HEK293 (cell line): ENCODE measurements at regions not wholly inside any gene's neighbourhood (a gene's known extent, or its start where the extent isn't known, plus 50 kb on each side); places are given as distances from the start of the nearest gene placed in this dataset.

Experiments
- ZSCAN30 ChIP-seq: fragments of 450-650 bp; IDR thresholded peaks from 2 replicates; pipeline ENCODE4 v1.5.1; 2018; ENCODE audit warnings: missing biosample characterization, mild to moderate bottlenecking, missing genetic modification characterization, moderate library complexity
- TF ChIP-seq, protein P1 (sequence below): fragments of 450-650 bp; formaldehyde crosslinking; IDR thresholded peaks from 2 replicates; pipeline ENCODE4 v1.5.1; 2016; ENCODE audit warnings: missing biosample characterization, missing genetic modification characterization

DNA sequence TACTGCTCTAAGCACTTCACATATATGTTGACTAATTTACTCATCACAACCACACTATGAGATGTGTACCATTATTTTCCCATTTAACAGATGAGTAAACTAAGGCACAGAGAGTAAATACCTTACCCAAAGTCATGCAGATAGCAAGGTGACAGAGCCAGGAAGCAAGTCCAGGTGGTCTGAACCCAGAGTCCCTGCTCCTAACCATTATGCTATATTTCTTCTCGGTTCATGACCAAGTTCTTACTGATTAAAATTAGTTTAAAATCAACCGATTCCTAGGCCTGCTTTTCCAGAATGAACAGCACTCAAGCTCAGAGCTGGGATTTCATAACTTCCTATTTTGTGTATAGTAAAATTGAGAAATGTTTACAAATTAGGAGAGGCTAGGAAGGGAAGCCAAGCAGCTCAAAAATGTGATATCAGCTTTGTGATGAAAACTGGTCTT lies 85.5 kb upstream of the EGLN3 start:
- no peak for TF ChIP-seq ZSCAN30 (tag by site-specific recombination)
- TF ChIP-seq, protein P1, sequence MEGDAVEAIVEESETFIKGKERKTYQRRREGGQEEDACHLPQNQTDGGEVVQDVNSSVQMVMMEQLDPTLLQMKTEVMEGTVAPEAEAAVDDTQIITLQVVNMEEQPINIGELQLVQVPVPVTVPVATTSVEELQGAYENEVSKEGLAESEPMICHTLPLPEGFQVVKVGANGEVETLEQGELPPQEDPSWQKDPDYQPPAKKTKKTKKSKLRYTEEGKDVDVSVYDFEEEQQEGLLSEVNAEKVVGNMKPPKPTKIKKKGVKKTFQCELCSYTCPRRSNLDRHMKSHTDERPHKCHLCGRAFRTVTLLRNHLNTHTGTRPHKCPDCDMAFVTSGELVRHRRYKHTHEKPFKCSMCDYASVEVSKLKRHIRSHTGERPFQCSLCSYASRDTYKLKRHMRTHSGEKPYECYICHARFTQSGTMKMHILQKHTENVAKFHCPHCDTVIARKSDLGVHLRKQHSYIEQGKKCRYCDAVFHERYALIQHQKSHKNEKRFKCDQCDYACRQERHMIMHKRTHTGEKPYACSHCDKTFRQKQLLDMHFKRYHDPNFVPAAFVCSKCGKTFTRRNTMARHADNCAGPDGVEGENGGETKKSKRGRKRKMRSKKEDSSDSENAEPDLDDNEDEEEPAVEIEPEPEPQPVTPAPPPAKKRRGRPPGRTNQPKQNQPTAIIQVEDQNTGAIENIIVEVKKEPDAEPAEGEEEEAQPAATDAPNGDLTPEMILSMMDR (tag by site-specific recombination): no peak
